ENCODE measurements at regions not wholly inside any gene's neighbourhood (a gene's known extent, or its start where the extent isn't known, plus 50 kb on each side); places are given as distances from the start of the nearest gene placed in this dataset.

DNA sequence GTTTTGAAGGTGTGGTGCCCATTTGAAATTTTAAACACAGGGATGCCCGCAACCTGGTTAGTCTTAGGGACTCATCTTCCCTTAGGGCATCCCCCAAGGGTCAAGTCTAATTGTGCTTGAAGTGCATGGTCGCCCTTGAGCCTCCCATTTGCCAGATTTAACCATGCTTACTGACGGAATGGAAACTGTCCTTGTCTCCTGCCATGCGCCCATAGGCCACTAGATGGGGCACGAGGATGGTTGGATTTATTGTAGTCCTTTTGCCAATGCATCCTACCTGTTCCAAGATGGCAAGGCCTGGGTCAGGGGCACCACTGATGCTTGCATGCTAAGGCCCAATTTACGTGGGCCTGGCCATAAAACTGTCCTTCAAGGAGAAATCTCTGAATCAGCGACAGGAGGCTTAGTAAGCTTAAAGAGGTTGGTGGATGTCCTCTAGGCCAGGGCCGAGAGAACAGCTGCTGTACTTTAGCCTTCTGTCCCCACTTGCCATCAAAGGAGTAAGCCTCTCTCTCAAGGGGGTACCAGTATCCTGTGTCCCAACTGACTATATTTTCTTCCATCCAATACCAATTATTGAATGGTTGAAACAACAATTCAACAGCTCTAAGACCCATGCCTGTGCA lies 355.4 kb downstream of the OTOL1 start:
- TF ChIP-seq, protein P1, sequence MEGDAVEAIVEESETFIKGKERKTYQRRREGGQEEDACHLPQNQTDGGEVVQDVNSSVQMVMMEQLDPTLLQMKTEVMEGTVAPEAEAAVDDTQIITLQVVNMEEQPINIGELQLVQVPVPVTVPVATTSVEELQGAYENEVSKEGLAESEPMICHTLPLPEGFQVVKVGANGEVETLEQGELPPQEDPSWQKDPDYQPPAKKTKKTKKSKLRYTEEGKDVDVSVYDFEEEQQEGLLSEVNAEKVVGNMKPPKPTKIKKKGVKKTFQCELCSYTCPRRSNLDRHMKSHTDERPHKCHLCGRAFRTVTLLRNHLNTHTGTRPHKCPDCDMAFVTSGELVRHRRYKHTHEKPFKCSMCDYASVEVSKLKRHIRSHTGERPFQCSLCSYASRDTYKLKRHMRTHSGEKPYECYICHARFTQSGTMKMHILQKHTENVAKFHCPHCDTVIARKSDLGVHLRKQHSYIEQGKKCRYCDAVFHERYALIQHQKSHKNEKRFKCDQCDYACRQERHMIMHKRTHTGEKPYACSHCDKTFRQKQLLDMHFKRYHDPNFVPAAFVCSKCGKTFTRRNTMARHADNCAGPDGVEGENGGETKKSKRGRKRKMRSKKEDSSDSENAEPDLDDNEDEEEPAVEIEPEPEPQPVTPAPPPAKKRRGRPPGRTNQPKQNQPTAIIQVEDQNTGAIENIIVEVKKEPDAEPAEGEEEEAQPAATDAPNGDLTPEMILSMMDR (IDR thresholded peaks at IDR 0.05): peak; percentile 95
- TF ChIP-seq, protein P2, sequence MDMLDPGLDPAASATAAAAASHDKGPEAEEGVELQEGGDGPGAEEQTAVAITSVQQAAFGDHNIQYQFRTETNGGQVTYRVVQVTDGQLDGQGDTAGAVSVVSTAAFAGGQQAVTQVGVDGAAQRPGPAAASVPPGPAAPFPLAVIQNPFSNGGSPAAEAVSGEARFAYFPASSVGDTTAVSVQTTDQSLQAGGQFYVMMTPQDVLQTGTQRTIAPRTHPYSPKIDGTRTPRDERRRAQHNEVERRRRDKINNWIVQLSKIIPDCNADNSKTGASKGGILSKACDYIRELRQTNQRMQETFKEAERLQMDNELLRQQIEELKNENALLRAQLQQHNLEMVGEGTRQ (IDR thresholded peaks at IDR 0.05; ENCODE audit: borderline replicate concordance, low read depth, low read length): no peak
- TF ChIP-seq YY1 (IDR thresholded peaks at IDR 0.05; ENCODE audit: low read depth): no peak
- no peak for TF ChIP-seq TCF12 (IDR thresholded peaks at IDR 0.05)
- TF ChIP-seq RFX5 (IDR thresholded peaks at IDR 0.05; ENCODE audit: low read length): no peak
